Ectodermal cell (in vitro differentiated cells): ENCODE measurements at regions not wholly inside any gene's neighbourhood (a gene's known extent, or its start where the extent isn't known, plus 50 kb on each side); places are given as distances from the start of the nearest gene placed in this dataset.

ENCODE experiments used
- H3K27ac ChIP-seq: 2 replicates; pipeline ENCODE4 v1.7.0; 2013; ENCODE audit warnings: mild to moderate bottlenecking, low read depth, low read length; ENCODE audit not compliant: insufficient read depth, poor library complexity, severe bottlenecking
- H3K27me3 ChIP-seq: 2 replicates; pipeline ENCODE4 v1.7.0; 2013; ENCODE audit warnings: mild to moderate bottlenecking, low read length; ENCODE audit not compliant: insufficient read depth, control insufficient read depth, poor library complexity, severe bottlenecking
- H3K36me3 ChIP-seq: one replicate; pipeline ENCODE4 v1.7.0; 2013; ENCODE audit warnings: low read length; ENCODE audit not compliant: control insufficient read depth, insufficient read depth
- H3K4me1 ChIP-seq: one replicate; pipeline ENCODE4 v1.7.0; 2013; ENCODE audit warnings: low read length; ENCODE audit not compliant: control insufficient read depth, insufficient read depth
- H3K4me3 ChIP-seq: 2 replicates; pipeline ENCODE4 v1.7.0; 2013; ENCODE audit warnings: low read depth, low read length, control low read depth; ENCODE audit not compliant: insufficient read depth
- H3K9me3 ChIP-seq: 2 replicates; pipeline ENCODE4 v1.7.0; 2013; ENCODE audit warnings: mild to moderate bottlenecking, low read length, moderate library complexity; ENCODE audit not compliant: control insufficient read depth
- WGBS, 2 experiments: methylation state at CpG; one replicate each; pipeline ENCODE4 v1.1.7; 2013; ENCODE audit warnings: missing lambda C conversion rate in 2 of 2; 5-methylcytosine and 5-hydroxymethylcytosine counted together

DNA sequence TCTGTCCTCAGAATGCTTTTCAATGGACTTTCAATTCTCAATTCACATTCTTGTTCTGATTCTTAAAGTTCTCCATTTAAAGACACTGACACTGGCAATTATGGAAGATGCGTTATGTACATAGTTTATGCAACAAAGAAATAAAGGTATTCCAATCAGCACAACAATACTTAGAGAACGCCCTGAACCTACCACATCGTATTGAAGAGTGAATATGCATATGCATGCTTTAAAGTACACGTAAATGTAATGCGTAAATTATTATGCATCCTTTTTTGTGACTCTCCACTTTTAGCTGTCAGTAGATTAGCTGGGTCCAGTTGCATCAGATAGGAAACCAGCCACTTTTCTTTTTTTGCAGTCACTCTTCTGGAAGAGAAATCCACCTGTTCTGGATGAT, 83.5 kb downstream of the RBM43 start:
- H3K27ac ChIP-seq = no peak overlapping the region
- no peaks in the 10 kb centered on the region for H3K27me3 ChIP-seq
- 79 to 82% methylated on average over 5 of the region's 5 CpGs for WGBS, 2 experiments
- no peaks in the 10 kb centered on the region for H3K9me3 ChIP-seq
- H3K36me3 ChIP-seq = no peaks in the 10 kb centered on the region
- peaks cover under 1% of the 10 kb centered on the region for H3K4me1 ChIP-seq
- no peak overlapping the region for H3K4me3 ChIP-seq

DNA sequence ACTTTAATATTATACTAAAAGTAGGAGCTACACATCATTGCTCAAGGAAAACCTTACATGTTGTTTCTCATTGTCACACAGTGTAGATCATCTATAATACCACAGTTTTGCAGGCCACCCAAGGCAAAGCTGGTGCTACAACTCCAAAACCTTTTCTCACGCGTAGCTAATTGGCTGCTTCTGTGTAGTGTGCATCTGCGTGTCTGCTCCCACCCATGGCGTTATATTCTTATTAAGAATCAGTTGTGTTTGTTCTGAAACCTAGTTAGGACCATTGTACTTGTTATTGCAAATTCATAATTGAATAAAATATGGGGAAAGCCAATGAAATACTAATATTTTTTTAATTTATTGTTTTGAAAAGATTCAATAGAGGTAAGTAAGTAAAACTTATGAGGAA, 83.9 kb downstream of the RBM43 start:
- Histone ChIP-seq H3K4me1 (no peaks in the 10 kb centered on the region), H3K9me3 (no peaks in the 10 kb centered on the region), H3K4me3 (no peak overlapping the region), H3K27me3 (no peaks in the 10 kb centered on the region), H3K36me3 (no peaks in the 10 kb centered on the region), H3K27ac (no peak overlapping the region)
- WGBS, 2 experiments = 95 to 96% methylated on average over 4 of the region's 4 CpGs

DNA sequence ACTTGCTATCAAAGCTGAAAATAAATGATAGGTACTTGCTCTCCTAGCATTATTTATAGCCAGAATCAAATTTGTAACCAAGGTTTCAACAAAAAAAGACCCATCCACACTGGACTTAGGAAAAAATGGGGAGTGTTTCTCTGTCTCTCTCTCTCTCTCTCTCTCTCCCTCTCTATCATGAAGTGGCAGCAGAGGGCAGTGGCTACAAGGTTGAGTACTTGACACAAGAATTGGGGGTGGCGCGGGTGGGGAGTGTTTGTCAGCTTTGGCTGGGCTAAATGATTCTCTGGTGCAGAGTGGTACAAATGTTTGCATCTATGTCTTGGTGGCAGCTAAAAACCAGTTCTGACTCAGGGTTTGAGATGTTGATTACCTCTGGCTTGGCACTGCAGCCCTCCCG, 85.0 kb downstream of the RBM43 start:
- WGBS, 2 experiments = 85 to 87% methylated on average over 3 of the region's 3 CpGs
- H3K9me3 ChIP-seq = no peaks in the 10 kb centered on the region
- H3K27ac ChIP-seq = no peak overlapping the region
- no peaks in the 10 kb centered on the region for H3K27me3 ChIP-seq
- H3K4me3 ChIP-seq = no peak overlapping the region
- no peaks in the 10 kb centered on the region for H3K4me1 ChIP-seq
- no peaks in the 10 kb centered on the region for H3K36me3 ChIP-seq

DNA sequence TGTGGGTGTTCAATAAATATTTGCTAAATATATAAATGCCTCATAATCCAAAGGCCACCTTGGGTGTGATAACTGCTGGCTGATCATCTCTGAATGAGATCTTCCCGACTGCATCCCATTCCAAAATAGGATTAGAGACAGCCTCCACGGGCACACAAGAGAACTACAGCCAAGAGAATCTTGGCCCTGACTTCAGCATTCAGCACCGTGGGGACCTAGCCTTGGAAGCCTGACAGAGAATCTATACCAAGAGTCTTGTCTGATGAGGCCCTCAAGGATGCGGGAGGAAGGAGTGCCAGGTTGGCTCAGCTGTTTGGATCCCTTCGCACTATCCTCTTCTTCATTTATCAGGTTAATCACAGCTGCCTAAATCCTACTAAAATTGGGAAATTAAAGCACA, 85.8 kb downstream of the RBM43 start:
- H3K27me3 ChIP-seq = no peaks in the 10 kb centered on the region
- WGBS, 2 experiments = 91% methylated on average over 5 of the region's 5 CpGs
- H3K36me3 ChIP-seq = no peaks in the 10 kb centered on the region
- H3K4me3 ChIP-seq = no peak overlapping the region
- no peak overlapping the region for H3K27ac ChIP-seq
- no peaks in the 10 kb centered on the region for H3K4me1 ChIP-seq
- H3K9me3 ChIP-seq = no peaks in the 10 kb centered on the region

DNA sequence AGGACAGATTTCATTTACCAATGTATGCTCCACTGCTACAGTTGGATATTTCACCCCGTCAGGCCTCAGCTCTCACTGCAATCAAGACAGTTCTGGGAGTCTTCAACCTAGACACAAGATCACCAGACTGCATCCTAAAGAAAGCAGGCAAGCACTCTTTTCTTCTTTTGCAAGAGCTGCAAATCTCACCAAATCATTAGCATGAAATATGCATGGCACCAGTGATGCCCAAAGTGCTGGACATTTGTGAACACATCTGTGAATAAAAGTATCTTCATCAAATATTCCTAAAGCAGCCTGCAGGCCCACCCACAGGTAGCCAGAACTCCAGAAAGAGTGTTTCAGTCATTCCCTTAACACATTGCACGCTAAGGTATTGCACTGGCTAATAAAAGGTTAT, 87.5 kb downstream of the RBM43 start:
- H3K27me3 ChIP-seq = no peaks in the 10 kb centered on the region
- H3K36me3 ChIP-seq = no peaks in the 10 kb centered on the region
- H3K9me3 ChIP-seq = no peaks in the 10 kb centered on the region
- no peak overlapping the region for H3K4me3 ChIP-seq
- no peaks in the 10 kb centered on the region for H3K4me1 ChIP-seq
- WGBS, 2 experiments = 94 to 98% methylated on average over 2 of the region's 2 CpGs
- no peak overlapping the region for H3K27ac ChIP-seq

DNA sequence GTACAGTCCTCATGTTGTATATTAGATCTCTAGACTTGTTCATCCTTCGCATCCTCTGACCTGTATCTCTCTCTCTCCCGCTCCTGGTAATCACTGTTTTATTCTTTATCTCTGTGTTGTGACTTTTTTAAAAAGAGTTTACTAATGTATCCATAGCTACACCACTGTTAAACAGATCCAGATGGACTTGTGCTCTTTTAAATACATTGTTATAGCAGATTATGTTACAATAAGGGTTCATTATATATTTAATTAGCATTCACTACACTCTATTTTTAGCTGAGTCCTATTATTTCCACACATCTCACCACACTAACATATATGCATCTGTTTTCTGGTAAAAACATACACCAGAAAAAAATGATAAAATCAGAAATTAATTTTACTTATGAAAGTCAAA, 90.5 kb downstream of the RBM43 start:
- H3K9me3 ChIP-seq = no peaks in the 10 kb centered on the region
- H3K36me3 ChIP-seq = no peaks in the 10 kb centered on the region
- H3K27me3 ChIP-seq = no peaks in the 10 kb centered on the region
- no peak overlapping the region for H3K27ac ChIP-seq
- no peak overlapping the region for H3K4me3 ChIP-seq
- WGBS, 2 experiments = 88 to 92% methylated on average over 1 of the region's 2 CpGs
- H3K4me1 ChIP-seq = no peaks in the 10 kb centered on the region

DNA sequence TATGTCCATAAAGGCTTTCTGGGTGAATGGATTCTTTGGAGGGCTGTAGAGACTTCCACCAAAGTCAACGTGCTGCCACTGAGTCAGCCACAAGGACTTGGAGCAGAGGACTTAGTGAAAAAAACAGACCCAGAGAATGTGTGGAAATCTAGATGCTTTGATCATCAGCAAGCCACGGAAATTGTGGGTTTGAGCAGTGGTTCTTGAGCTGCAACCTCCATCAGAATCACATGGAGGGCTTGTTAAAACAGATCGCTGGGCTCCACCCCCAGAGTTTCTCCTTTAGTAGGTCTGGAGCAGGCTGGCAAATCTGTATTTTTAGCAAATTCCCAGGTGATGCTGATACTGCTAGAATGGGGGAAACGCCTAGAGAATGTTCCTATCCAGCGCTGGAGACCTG, 95.3 kb downstream of the RBM43 start:
- Histone ChIP-seq H3K4me1 (no peaks in the 10 kb centered on the region), H3K27me3 (no peaks in the 10 kb centered on the region), H3K27ac (no peak overlapping the region), H3K4me3 (no peak overlapping the region), H3K9me3 (no peaks in the 10 kb centered on the region), H3K36me3 (no peaks in the 10 kb centered on the region)
- 95 to 98% methylated on average over 5 of the region's 5 CpGs for WGBS, 2 experiments

DNA sequence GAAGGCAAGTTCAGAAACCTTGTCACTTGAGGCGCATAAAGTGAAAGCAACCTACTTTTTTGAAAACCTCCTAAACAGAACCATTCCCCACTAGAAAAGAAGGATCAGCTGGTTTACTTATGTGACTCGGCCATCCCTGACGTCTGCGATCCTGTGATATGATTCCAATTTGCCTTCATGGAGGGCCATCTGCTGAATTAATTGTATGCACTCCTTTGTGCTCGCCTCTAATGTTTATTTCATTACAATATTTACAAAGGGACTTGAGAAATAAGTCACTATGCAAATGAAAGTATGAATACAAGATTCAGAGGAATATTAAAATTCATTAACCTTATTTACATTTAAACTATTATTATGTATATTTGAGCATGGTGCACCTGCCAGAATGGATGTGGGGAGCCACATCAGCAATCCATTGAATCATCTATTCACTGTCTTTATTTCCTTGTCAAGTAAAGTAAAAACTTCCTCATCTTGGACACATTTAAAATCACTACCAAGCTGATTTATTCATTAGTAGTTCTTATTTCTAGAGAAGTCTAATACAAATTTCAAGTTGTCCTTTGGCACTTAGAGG, 96.5 kb downstream of the RBM43 start:
- Histone ChIP-seq H3K27me3 (no peaks in the 10 kb centered on the region), H3K9me3 (no peaks in the 10 kb centered on the region), H3K4me1 (no peaks in the 10 kb centered on the region), H3K36me3 (no peaks in the 10 kb centered on the region), H3K27ac (no peak overlapping the region), H3K4me3 (no peak overlapping the region)
- 93 to 94% methylated on average over 4 of the region's 5 CpGs for WGBS, 2 experiments

DNA sequence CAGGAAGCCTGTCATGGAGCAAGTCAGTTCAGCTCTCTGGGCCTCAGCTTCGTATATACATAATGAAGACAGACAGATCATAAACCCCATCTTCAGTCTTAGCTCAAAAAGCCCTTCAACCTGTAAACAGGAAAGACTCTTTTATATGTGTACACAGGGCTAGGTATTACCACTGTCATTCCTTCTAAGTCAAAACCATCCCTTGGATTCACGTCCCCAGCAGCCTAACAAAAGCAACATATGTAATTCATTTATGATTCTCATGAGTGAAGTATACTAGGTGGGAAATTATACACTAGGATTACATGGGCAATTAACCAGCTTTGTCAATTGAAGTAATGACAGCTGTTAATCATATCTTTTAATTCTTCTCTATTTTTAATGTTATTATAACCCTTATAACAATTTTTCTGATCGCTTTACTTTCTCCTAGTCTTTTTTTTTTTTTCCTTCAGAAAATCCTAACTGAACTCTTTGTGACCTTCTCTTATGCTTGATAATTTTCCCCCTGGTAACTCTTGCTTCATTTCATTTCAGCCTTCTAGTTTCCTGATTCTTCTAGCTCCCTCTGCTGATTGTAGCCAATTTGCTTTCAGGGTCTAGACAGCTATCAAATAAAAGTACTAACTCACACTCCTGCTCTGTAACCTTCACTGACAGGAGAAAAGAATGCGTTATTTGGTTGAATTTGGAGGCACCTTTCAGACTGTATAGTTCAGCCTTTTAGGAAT, 99.7 kb downstream of the RBM43 start:
- Histone ChIP-seq H3K4me1 (peaks cover 8% of the 10 kb centered on the region), H3K27ac (no peak overlapping the region), H3K9me3 (no peaks in the 10 kb centered on the region), H3K4me3 (no peak overlapping the region), H3K27me3 (no peaks in the 10 kb centered on the region), H3K36me3 (no peaks in the 10 kb centered on the region)
- WGBS, 2 experiments = 86 to 87% methylated on average over 3 of the region's 4 CpGs

DNA sequence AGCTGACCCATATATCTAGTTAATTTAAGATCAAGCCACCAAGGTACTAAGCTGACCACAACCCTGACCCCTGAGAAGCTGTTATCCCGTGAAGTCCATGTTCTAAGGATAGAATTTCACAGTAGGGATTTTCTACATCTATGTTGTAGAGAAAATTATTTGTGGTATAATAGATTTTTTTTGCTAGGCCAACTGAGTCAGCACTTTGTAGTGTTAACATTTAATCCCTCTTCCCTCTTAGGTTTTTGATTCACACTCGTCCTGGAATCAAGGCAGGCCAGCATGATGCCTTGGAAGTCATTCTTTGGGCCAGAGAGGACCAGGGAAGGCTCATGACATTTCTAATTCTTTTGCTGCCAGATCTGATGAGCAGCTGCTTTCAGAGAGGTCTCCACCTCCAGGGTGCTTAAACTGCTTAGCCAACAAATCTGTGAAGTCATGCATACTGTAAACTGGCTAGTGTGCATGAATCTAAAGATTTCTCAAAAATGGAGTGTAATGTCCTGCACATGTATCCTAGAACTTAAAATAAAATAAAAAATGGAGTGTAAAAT, 102.5 kb downstream of the RBM43 start:
- Histone ChIP-seq H3K27ac (no peak overlapping the region), H3K4me1 (peaks cover 8% of the 10 kb centered on the region)
- WGBS, 2 experiments = 41 to 50% methylated on average over 2 of the region's 2 CpGs

More for the DNA sequence above, 102.5 kb downstream of the RBM43 start:
- Histone ChIP-seq H3K4me3 (no peak overlapping the region), H3K36me3 (no peaks in the 10 kb centered on the region), H3K27me3 (no peaks in the 10 kb centered on the region), H3K9me3 (no peaks in the 10 kb centered on the region)
